Stomach smooth muscle (tissue), 2 donors: ENCODE measurements at regions not wholly inside any gene's neighbourhood (a gene's known extent, or its start where the extent isn't known, plus 50 kb on each side); places are given as distances from the start of the nearest gene placed in this dataset.
"Not testable (repeated sequence)": the region's sequence is repeated elsewhere in the genome, so short reads cannot be mapped to it uniquely, and the experiment has no call there.

Experiments used
- H3K27ac ChIP-seq: one replicate; pipeline ENCODE4 v1.7.0; 2013; ENCODE audit warnings: mild to moderate bottlenecking, low read length, inconsistent platforms
- H3K27me3 ChIP-seq, 2 donors: one replicate each; pipeline ENCODE4 v1.7.0; 2013; ENCODE audit warnings: low read length in 2 of 2; ENCODE audit not compliant: insufficient read depth in 2 of 2, control insufficient read depth in 1 of 2
- H3K36me3 ChIP-seq, 2 donors: one replicate each; pipeline ENCODE4 v1.7.0; 2013; ENCODE audit warnings: low read length in 2 of 2; ENCODE audit not compliant: control insufficient read depth in 2 of 2, insufficient read depth in 2 of 2
- H3K4me1 ChIP-seq: one replicate; pipeline ENCODE4 v1.7.0; 2013; ENCODE audit warnings: low read length; ENCODE audit not compliant: control insufficient read depth, insufficient read depth
- H3K4me3 ChIP-seq, 2 donors: one replicate each; pipeline ENCODE4 v1.7.0; 2013; ENCODE audit warnings: low read length in 2 of 2
- H3K9ac ChIP-seq, 2 donors: one replicate each; pipeline ENCODE4 v1.7.0; 2013; ENCODE audit warnings: low read length in 2 of 2, mild to moderate bottlenecking in 1 of 2
- H3K9me3 ChIP-seq, 2 donors: one replicate each; pipeline ENCODE4 v1.7.0; 2013; ENCODE audit warnings: low read length in 2 of 2; ENCODE audit not compliant: control insufficient read depth in 2 of 2
- donor health status: healthy.
- donor health status: Pancreatic carcinoma.

DNA sequence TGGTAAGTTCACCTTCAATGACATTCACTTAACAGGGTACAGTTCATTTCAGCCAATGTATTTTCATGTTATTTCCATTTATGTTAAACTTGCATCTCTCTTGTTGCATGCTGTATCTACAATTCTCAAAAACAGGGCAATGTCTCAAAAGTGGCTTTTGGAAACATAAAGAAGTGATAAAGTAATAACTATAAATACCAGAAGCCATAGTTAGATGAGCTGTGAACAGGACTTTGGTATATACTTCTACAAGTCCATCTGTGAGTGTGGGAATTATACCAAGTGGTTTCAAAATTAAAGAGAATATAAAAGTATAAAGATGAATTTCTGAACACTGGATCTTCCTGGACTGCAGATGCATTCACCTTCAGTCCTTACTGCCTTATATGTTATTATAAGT, 585.4 kb upstream of the PBX1 start:
- Histone ChIP-seq H3K9ac (no peak overlapping the region), H3K9me3 (no peaks in the 10 kb centered on the region), H3K27ac (no peak overlapping the region), H3K4me3 (no peak overlapping the region), H3K27me3 (no peaks in the 10 kb centered on the region), H3K4me1 (no peaks in the 10 kb centered on the region), H3K36me3 (no peaks in the 10 kb centered on the region)

DNA sequence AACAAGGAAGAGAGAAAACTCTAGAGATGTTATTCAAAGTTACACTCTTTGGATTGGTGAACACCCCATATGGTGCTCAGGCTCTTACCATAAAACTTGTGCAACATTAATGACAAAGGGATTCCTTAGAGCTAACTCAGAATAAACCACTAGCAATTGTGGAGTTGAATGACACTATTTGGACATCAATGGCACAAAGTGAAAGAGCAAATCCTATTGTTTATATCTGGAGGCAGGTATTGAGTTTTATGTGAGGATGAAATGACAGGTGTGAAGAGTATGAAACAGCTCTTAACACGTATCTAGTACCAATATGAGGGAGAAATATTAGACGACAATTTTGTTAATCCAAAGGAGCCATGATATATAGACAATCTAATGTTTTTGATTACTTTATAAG, 584.9 kb upstream of the PBX1 start:
- no peaks in the 10 kb centered on the region for H3K9me3 ChIP-seq
- H3K36me3 ChIP-seq: no peaks in the 10 kb centered on the region
- no peak overlapping the region for H3K9ac ChIP-seq
- H3K27ac ChIP-seq: no peak overlapping the region
- no peaks in the 10 kb centered on the region for H3K27me3 ChIP-seq
- H3K4me3 ChIP-seq: no peak overlapping the region
- H3K4me1 ChIP-seq: no peaks in the 10 kb centered on the region

DNA sequence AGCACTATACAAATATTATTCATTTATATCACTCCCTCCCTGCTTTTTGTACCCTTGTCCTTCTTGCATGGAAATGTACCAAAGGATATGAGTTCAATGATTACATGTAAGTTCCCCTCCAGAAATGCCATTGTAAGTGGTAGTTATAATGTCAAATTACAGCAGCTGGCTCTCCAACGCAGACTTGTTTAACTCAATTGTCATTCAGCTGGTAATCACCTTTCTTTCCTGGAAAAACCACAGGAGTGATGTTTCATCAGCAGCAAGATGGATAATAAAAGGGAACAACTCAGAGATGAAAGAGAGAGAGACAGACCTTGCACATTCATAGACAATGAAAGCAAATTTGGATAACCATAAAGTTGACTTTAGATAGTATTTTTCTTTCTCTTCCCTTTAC, 578.6 kb upstream of the PBX1 start:
- Histone ChIP-seq H3K4me3 (no peak overlapping the region), H3K27me3 (no peaks in the 10 kb centered on the region), H3K27ac (no peak overlapping the region), H3K36me3 (no peaks in the 10 kb centered on the region), H3K9me3 (no peaks in the 10 kb centered on the region), H3K9ac (no peak overlapping the region), H3K4me1 (no peaks in the 10 kb centered on the region)

DNA sequence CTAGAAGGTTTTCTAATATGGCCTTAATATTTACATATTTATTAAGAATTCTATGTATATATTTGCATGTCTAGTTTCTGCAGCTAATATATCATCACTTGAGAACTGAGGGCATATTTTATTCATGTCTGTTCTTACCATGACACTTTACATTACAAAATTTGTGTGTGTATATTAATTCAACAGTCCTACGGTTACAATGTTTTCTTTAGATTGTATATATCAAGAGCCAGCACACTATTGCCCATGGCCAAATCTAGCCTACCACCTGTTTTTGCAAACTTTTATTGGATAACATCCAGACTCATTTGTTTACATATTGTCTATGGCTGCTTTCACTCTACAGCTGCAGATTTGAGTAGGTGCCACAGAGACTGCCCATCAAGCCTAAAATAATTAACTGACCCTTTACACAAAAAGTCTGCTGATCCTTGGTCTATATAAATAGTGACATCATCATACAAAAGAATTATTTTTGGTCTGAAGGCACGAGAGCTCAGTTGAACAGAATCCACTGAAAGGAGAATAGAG, 577.4 kb upstream of the PBX1 start:
- Histone ChIP-seq H3K9ac (no peak overlapping the region), H3K9me3 (no peaks in the 10 kb centered on the region), H3K36me3 (no peaks in the 10 kb centered on the region), H3K27ac (no peak overlapping the region), H3K4me1 (no peaks in the 10 kb centered on the region), H3K4me3 (no peak overlapping the region), H3K27me3 (no peaks in the 10 kb centered on the region)

DNA sequence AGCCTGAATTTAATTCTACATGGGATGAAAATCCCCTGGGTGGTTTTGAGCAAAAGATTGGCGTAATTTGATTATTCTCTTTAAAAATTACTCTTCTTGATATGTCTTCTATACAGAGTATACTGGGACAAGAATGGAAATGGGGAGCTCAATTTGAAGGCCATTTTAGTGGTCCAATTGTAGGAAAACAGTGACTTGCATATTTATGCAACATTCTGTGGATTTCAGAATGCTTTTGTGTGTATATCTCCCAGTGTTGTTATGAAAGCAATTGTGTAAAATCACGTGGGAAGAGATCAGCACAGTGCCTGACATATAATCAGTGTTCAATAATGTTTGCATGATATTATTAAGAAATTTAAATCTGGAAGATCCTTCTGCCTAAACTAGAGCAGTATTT, 575.9 kb upstream of the PBX1 start:
- Histone ChIP-seq H3K4me1 (no peaks in the 10 kb centered on the region), H3K9ac (no peak overlapping the region), H3K36me3 (no peaks in the 10 kb centered on the region), H3K27ac (no peak overlapping the region), H3K4me3 (no peak overlapping the region), H3K27me3 (no peaks in the 10 kb centered on the region), H3K9me3 (no peaks in the 10 kb centered on the region)

DNA sequence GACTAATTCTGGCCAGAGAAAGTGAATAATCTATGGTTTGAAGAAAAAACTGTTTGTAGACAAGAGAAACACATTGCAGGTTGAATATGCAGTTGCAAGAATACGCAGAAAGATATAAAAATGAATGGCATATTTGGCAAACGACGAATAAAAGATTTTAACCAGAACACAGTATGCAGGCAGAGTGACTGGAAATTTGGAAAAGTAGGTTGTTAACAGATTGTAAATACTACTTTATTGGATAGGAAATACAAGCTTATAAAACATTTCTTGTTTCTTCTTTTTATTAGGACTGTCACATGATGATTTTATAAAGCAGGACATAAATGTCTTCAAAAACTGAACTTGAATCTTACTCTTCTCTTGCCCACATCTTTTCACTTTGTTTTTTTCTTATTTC, 573.3 kb upstream of the PBX1 start:
- Histone ChIP-seq H3K4me1 (no peaks in the 10 kb centered on the region), H3K27ac (no peak overlapping the region), H3K9ac (no peak overlapping the region), H3K36me3 (no peaks in the 10 kb centered on the region), H3K9me3 (no peaks in the 10 kb centered on the region), H3K4me3 (no peak overlapping the region), H3K27me3 (no peaks in the 10 kb centered on the region)

DNA sequence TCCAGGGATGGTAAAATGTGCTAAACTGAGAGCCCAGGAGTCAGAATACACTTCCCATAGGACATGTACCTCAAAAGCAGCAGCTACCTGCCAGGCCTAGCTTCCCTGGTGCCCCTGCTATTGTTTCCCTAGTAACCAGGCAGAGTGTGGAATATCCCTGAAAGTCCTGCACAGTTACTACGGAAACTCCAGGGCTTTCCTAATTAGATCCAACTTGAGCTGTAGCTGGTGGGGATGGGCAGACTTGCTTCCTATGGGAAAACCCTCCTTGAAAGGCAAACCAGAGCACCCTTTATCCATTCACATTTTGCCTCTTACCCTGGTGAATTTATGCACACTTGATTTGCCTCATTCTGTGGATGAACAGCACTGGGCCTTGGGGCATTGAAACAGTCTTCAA, 559.9 kb upstream of the PBX1 start:
- H3K27ac ChIP-seq: no peak overlapping the region
- H3K9me3 ChIP-seq: no peaks in the 10 kb centered on the region
- H3K4me1 ChIP-seq: no peaks in the 10 kb centered on the region
- H3K27me3 ChIP-seq: no peaks in the 10 kb centered on the region
- H3K9ac ChIP-seq: no peak overlapping the region
- H3K4me3 ChIP-seq: no peak overlapping the region
- no peaks in the 10 kb centered on the region for H3K36me3 ChIP-seq

DNA sequence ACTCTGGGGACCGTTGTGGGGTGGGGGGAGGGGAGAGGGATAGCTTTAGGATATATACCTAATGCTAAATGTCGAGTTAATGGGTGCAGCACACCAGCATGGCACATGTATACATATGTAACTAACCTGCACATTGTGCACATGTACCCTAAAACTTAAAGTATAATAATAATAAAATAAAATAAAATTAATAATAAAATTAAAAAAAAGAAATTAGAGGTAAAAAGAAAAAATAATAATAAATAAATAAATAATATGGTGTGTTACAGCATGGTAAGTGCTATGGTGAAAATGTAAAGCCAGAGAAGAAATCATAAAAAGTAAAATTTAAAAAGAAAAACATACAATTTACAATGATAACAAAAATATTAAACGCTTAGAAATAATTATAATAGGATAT, 552.8 kb upstream of the PBX1 start:
- H3K27ac ChIP-seq, H3K4me3 ChIP-seq, H3K9me3 ChIP-seq, H3K36me3 ChIP-seq, H3K9ac ChIP-seq, H3K27me3 ChIP-seq, H3K4me1 ChIP-seq: not testable (repeated sequence)

DNA sequence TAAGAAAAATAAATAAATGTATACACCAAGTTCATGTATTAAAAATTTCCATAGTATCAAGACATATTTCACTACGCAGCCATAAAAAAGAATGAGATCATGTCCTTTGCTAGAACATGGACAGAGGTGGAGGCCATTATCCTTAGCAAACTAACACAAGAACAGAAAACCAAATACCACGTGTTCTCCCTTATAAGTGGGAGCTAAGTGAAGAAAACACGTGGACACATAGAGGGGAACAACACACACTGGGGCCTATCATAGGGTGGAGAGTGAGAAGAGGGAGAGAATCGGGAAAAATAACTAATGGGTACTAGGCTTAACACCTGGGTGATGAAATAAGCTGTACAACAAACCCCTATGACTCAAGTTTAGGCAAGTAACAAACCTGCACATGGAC, 552.4 kb upstream of the PBX1 start:
- Histone ChIP-seq H3K36me3 (no peaks in the 10 kb centered on the region), H3K27ac (no peak overlapping the region), H3K9ac (no peak overlapping the region), H3K27me3 (no peaks in the 10 kb centered on the region), H3K9me3 (no peaks in the 10 kb centered on the region), H3K4me1 (no peaks in the 10 kb centered on the region), H3K4me3 (no peak overlapping the region)

DNA sequence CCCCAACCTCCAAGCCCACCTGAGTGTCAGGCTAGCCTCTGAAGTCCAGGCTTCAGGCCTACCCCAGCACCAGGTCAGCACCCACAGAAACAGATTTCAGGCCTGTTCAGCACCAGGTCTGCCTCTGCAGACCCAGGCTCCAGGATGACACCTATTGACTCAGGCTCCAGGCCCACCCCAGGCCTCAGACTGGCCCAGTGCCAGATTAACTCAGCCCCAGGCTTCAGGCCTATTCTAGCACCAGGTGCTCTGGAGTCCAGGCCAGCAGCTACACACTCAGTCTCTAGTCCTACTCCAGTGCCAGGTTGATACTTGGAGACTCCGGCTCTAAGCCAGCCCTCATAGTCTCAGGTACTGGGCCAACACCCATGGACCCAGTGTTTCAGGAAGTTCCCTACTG, 541.7 kb upstream of the PBX1 start:
- Histone ChIP-seq H3K4me1 (no peaks in the 10 kb centered on the region), H3K27me3 (no peaks in the 10 kb centered on the region), H3K36me3 (no peaks in the 10 kb centered on the region), H3K27ac (no peak overlapping the region), H3K9ac (no peak overlapping the region), H3K4me3 (no peak overlapping the region), H3K9me3 (peaks cover 0 to 2% of the 10 kb centered on the region in 2 donors)

DNA sequence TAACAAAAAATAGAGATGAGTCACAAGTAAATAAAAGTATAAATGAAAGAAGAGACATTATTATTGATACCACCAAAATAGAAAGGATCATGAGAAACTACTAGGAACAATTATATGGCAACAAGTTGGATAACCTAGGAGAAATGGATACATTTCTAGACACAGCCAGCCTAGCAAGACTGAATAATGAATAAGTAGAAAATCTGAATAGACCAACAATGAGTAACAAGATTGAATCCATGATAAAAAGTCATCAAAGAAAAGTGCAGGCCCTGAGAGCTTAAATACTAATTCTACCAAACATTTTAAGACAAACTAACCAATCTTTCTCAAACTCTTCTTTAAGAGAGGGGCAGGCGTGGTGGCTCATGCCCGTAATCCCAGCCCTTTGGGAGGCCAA, 538.6 kb upstream of the PBX1 start:
- H3K9me3 ChIP-seq: no peaks in the 10 kb centered on the region

DNA sequence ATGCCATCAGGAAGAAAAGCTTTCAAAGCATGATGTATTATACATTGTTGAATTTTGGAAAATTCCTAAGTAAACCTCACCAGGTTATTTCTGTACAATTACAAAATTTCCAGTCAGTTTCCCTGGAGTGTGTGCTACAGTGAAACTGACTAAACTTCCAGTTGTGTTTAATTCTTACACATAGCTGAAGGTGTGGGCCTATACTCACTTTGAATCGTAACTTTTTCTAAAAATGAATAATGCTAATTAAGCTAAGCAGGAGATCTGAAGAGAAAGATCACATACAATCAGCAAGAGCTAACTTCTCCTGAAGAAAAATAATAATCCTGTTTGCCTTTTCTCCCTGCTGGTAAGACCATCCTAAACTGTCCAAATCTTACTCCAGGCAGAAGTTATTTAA, 537.2 kb upstream of the PBX1 start:
- no peaks in the 10 kb centered on the region for H3K4me1 ChIP-seq
- H3K9me3 ChIP-seq: no peaks in the 10 kb centered on the region
- no peak overlapping the region for H3K4me3 ChIP-seq
- H3K36me3 ChIP-seq: no peaks in the 10 kb centered on the region
- H3K27ac ChIP-seq: no peak overlapping the region
- no peak overlapping the region for H3K9ac ChIP-seq
- no peaks in the 10 kb centered on the region for H3K27me3 ChIP-seq

More for the DNA sequence above, 538.6 kb upstream of the PBX1 start:
- H3K9ac ChIP-seq: no peak overlapping the region
- H3K27me3 ChIP-seq: no peaks in the 10 kb centered on the region
- H3K4me3 ChIP-seq: no peak overlapping the region
- H3K27ac ChIP-seq: no peak overlapping the region
- no peaks in the 10 kb centered on the region for H3K36me3 ChIP-seq
- H3K4me1 ChIP-seq: no peaks in the 10 kb centered on the region
